HepG2 (cell line): ENCODE measurements at regions not wholly inside any gene's neighbourhood (a gene's known extent, or its start where the extent isn't known, plus 50 kb on each side); places are given as distances from the start of the nearest gene placed in this dataset.

Experiments
- ATAC-seq: fragments of 200-7000 bp; cut with Tn5 transposase; 3 replicates; pipeline ENCODE4 v1.9.1; 2020; ENCODE audit warnings: mild to moderate bottlenecking, moderate library complexity
- BruUV-seq: library from RNA; stranded (reverse); fragments of 400-500 nt; replicated peaks from 2 replicates; lab custom pipeline; 2021; lab: Mats Ljungman, UMichigan
- CTCF ChIA-PET: fragments of 300-600 bp; formaldehyde crosslinking; extraction: SDS; loops from one replicate; lab custom pipeline; 2021; ENCODE audit warnings: low total read pairs, inconsistent platforms, low intra/inter-chr PET ratio; lab: Yijun Ruan, JAX
- POLR2A ChIA-PET: fragments of 350-600 bp; sonication (Branson Sonifier 250); formaldehyde crosslinking; loops from one replicate; lab custom pipeline; 2020; ENCODE audit warnings: antibody characterized with exemption, inconsistent platforms; lab: Yijun Ruan, JAX
- DNase-seq: peaks from one replicate; pipeline ENCODE4 v3.0.0-alpha.2; 2015; ENCODE audit warnings: low spot score
- FAIRE-seq: peaks from 3 replicates; lab custom pipeline; 2011; peaks lifted over from hg19 to GRCh38; lab: Jason Lieb, UNC
- H2AFZ ChIP-seq: one replicate; pipeline ENCODE4 v1.6.1; 2011; ENCODE audit warnings: low read length, inconsistent platforms
- H3K27ac ChIP-seq: fragments of 300-600 bp; 3 replicates; pipeline ENCODE4 v1.8.0; 2011; ENCODE audit warnings: mixed run types, mild to moderate bottlenecking, mixed read lengths, low read length, inconsistent platforms; ENCODE audit not compliant: insufficient read depth; ENCODE audit errors: extremely low read length
- H3K27me3 ChIP-seq, 2 experiments: fragments of 200-600 bp in 1 of 2; 2 replicates in 1 of 2; 3 replicates in 1 of 2; pipeline versions ENCODE4 v1.6.0 to v1.8.0; 2011; ENCODE audit warnings: low read length in 2 of 2, mild to moderate bottlenecking in 2 of 2, moderate library complexity in 2 of 2, inconsistent platforms in 1 of 2; ENCODE audit not compliant: insufficient read depth in 2 of 2, control insufficient read depth in 1 of 2
- H3K36me3 ChIP-seq, 2 experiments: fragments of 200-600 bp in 1 of 2; replicated peaks in 1 of 2; 2 replicates in 1 of 2; 3 replicates in 1 of 2; pipeline versions ENCODE4 v1.5.1 to v1.8.0; 2011; ENCODE audit warnings: low read length in 2 of 2, inconsistent platforms in 1 of 2; ENCODE audit not compliant: insufficient read depth in 2 of 2, control insufficient read depth in 1 of 2
- H3K4me1 ChIP-seq: 2 replicates; pipeline ENCODE4 v1.5.1; 2012; ENCODE audit warnings: low read length, inconsistent platforms; ENCODE audit not compliant: insufficient read depth
- H3K4me2 ChIP-seq: 2 replicates; pipeline ENCODE4 v1.6.0; 2011; ENCODE audit warnings: low read depth, low read length, inconsistent platforms
- H3K4me3 ChIP-seq, 3 experiments: fragments of 200-600 bp in 1 of 3; sonication (generic), shearing (Covaris generic) in 1 of 3; replicated peaks in 1 of 3; 2 replicates each; pipeline ENCODE4 v1.5.1; 2011 to 2016; ENCODE audit warnings: low read length in 3 of 3, inconsistent platforms in 2 of 3, low read depth in 2 of 3, mild to moderate bottlenecking in 2 of 3, control low read depth in 1 of 3, mixed read lengths in 1 of 3; ENCODE audit not compliant: insufficient read depth in 1 of 3
- H3K79me2 ChIP-seq: one replicate; pipeline ENCODE4 v1.6.1; 2011; ENCODE audit warnings: low read length, inconsistent platforms; ENCODE audit not compliant: insufficient read depth
- H3K9ac ChIP-seq: 2 replicates; pipeline ENCODE4 v1.6.0; 2011; ENCODE audit warnings: mild to moderate bottlenecking, low read depth, low read length, inconsistent platforms; ENCODE audit not compliant: insufficient read depth
- H3K9me3 ChIP-seq: 2 replicates; pipeline ENCODE4 v1.5.1; 2012; ENCODE audit warnings: mild to moderate bottlenecking, low read length
- H4K20me1 ChIP-seq: 2 replicates; pipeline ENCODE4 v1.6.0; 2011; ENCODE audit warnings: inconsistent platforms, mild to moderate bottlenecking, low read length, moderate library complexity; ENCODE audit not compliant: insufficient read depth
- CHD2 ChIP-seq: IDR thresholded peaks from 2 replicates; pipeline ENCODE4 v1.6.1; 2011; ENCODE audit warnings: low read depth, low read length, improper control_type of control experiment
- ETS1 ChIP-seq: sonication (generic); formaldehyde crosslinking; IDR thresholded peaks from 2 replicates; pipeline ENCODE4 v1.4.0; 2020; ENCODE audit warnings: missing genetic modification reagents
- FOXC1 ChIP-seq: sonication (generic); formaldehyde crosslinking; IDR thresholded peaks from 2 replicates; pipeline ENCODE4 v1.8.0; 2022; ENCODE audit warnings: mild to moderate bottlenecking, missing genetic modification reagents, borderline replicate concordance
- HNRNPLL ChIP-seq: fragments of 200-400 bp; formaldehyde crosslinking; IDR thresholded peaks from 2 replicates; pipeline ENCODE4 v1.6.1; 2017; ENCODE audit warnings: mild to moderate bottlenecking, low read depth, low read length; ENCODE audit not compliant: poor library complexity, severe bottlenecking
- KMT2A ChIP-seq: sonication (generic); formaldehyde crosslinking; IDR thresholded peaks from 2 replicates; pipeline ENCODE4 v1.4.0; 2020; ENCODE audit warnings: missing genetic modification reagents
- NFKB2 ChIP-seq: sonication (generic); formaldehyde crosslinking; IDR thresholded peaks from 2 replicates; pipeline ENCODE4 v1.4.0; 2020; ENCODE audit warnings: missing genetic modification reagents, borderline replicate concordance
- PHF8 ChIP-seq: sonication (generic); formaldehyde crosslinking; IDR thresholded peaks from 2 replicates; pipeline ENCODE4 v1.5.0; 2020; ENCODE audit warnings: missing genetic modification reagents
- POLR2G ChIP-seq: fragments of 200-400 bp; formaldehyde crosslinking; IDR thresholded peaks from 2 replicates; pipeline ENCODE4 v1.6.1; 2018; ENCODE audit warnings: mild to moderate bottlenecking, low read depth, low read length, moderate library complexity
- RBFOX2 ChIP-seq: fragments of 200-400 bp; formaldehyde crosslinking; IDR thresholded peaks from 2 replicates; pipeline ENCODE4 v1.6.1; 2017; ENCODE audit warnings: low read depth, mild to moderate bottlenecking, low read length
- ZFP90 ChIP-seq: sonication (generic); formaldehyde crosslinking; IDR thresholded peaks from 2 replicates; pipeline ENCODE4 v1.8.0; 2022; ENCODE audit warnings: missing genetic modification reagents, mild to moderate bottlenecking, inconsistent platforms, borderline replicate concordance
- ZKSCAN1 ChIP-seq: fragments of 150-350 bp; IDR thresholded peaks from 2 replicates; pipeline ENCODE4 v1.6.1; 2014; ENCODE audit warnings: low read length
- ZNF331 ChIP-seq: sonication (generic); formaldehyde crosslinking; IDR thresholded peaks from 2 replicates; pipeline ENCODE4 v1.4.0; 2020; ENCODE audit warnings: missing genetic modification reagents
- ZNF766 ChIP-seq: sonication (generic); formaldehyde crosslinking; IDR thresholded peaks from 2 replicates; pipeline ENCODE4 v1.5.0; 2020; ENCODE audit warnings: missing genetic modification reagents, borderline replicate concordance
- ZNF841 ChIP-seq: sonication (generic); formaldehyde crosslinking; IDR thresholded peaks from 2 replicates; pipeline ENCODE4 v1.8.1; 2023; ENCODE audit warnings: missing genetic modification reagents, borderline replicate concordance
- WGBS: methylation state at CpG from one replicate; pipeline ENCODE4 v1.1.6; 2017; ENCODE audit warnings: low lambda C conversion rate; 5-methylcytosine and 5-hydroxymethylcytosine counted together
- in situ Hi-C: cut with HindIII; loops from 2 replicates; pipeline ENCODE4 v1.10.0; 2017; ENCODE audit warnings: low pct_unique_long_range_greater_than_20kb; ENCODE audit not compliant: extremely low pct_ligation_motif_present
- intact Hi-C: fragments of 100-400 bp; cut with micrococcal nuclease; formaldehyde crosslinking; loops from one replicate; pipeline ENCODE4 v1.10.0; 2022; ENCODE audit not compliant: unreplicated experiment

DNA sequence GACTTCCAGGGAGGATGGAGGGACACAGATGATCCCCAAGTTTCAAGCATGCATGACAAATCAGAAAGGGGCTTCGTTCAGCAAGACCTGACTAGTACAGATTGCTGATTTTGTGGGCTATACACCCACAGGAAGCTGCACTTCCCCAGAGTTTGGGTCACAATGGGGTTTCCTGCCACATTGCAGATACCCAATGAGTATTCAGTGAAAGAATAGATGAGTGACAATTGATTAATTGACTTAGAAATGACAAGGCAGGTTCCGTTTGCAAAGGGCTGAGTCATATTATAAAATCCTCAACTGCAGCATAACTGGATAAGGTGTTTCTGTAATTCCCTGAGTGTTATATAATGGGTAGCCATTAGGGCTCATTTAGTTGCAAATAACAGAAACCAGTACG lies 146.6 kb upstream of the TBL1X start (continued):
- TF ChIP-seq ETS1 (no peak), NFKB2 (no peak), ZNF766 (no peak), POLR2G (no peak), KMT2A (CRISPR knock-in tag) (no peak), FOXC1 (CRISPR knock-in tag) (no peak), ZNF841 (CRISPR knock-in tag) (no peak), ZKSCAN1 (no peak), ZFP90 (CRISPR knock-in tag) (no peak)
- TF ChIP-seq, all 625 proteins: peak for 0

GRCh38 chrX:9318766-9319165 lies 146.1 kb upstream of the TBL1X start:
- intact Hi-C loops: no loop called here
- H3K27ac ChIP-seq: no peak overlapping the region
- ChIA-PET CTCF (no interaction called here), POLR2A (no interaction called here)
- H3K9ac ChIP-seq: no peak overlapping the region
- in situ Hi-C loops: no loop called here
- H3K4me1 ChIP-seq: no peaks in the 10 kb centered on the region
- no peak for FAIRE-seq
- H3K4me3 ChIP-seq: no peak overlapping the region
- no peak overlapping the region for H3K4me2 ChIP-seq
- no peak for DNase-seq
- H3K27me3 ChIP-seq: no peaks in the 10 kb centered on the region
- BruUV-seq: no TSS peak
- no peak for TF ChIP-seq HNRNPLL
- no peak for TF ChIP-seq CHD2
- no peak for TF ChIP-seq RBFOX2
- TF ChIP-seq ZNF331 (CRISPR knock-in tag): no peak
- no peak for TF ChIP-seq PHF8
- TF ChIP-seq, all 625 proteins: peak for 0
- Histone ChIP-seq H3K79me2 (no peaks in the 10 kb centered on the region), H3K9me3 (no peaks in the 10 kb centered on the region), H4K20me1 (no peaks in the 10 kb centered on the region), H3K36me3 (no peaks in the 10 kb centered on the region), H2AFZ (no peak overlapping the region)
- ATAC-seq: no peak
- WGBS: 93% methylated on average over 7 of the region's 14 CpGs
